ENCODE measurements at regions not wholly inside any gene's neighbourhood (a gene's known extent, or its start where the extent isn't known, plus 50 kb on each side); places are given as distances from the start of the nearest gene placed in this dataset.

DNA sequence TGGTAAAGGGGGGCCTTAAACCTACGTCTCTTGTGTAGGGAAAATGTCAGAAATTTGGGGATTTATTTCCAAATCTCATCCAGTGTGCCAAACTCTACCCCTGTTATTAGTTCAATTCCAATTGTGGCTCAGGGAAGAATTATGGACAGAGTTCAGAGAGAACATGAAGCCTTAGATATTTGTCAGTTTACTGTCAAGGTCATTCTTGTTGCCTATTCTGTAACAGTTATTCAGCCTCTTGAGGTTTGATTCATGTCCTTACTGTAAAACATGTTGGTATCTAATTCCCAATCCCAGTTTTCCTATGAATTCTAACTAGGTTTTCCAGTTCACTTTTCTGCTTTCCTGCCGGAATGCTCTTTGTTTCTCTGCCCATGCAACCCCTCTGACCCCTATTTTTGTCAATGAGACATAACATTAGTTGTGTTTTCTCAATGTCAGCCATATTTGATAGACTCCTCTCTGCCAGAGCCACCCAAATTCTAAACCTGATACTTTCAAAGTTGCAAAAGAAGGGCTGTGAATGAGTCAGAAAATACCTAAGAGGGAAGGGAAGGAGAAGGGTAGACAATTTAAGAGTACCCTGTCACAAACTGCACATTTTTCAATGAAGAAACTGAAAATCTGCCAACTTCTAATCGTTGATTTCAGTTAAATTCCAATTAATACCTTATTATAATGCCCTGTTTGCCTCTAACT, 52.4 kb downstream of the ATOSA start:
- POLR2A ChIA-PET: no interaction called here
- DNase-seq (ENCODE audit: extremely low spot score): no peak
- TF ChIP-seq, protein P1, sequence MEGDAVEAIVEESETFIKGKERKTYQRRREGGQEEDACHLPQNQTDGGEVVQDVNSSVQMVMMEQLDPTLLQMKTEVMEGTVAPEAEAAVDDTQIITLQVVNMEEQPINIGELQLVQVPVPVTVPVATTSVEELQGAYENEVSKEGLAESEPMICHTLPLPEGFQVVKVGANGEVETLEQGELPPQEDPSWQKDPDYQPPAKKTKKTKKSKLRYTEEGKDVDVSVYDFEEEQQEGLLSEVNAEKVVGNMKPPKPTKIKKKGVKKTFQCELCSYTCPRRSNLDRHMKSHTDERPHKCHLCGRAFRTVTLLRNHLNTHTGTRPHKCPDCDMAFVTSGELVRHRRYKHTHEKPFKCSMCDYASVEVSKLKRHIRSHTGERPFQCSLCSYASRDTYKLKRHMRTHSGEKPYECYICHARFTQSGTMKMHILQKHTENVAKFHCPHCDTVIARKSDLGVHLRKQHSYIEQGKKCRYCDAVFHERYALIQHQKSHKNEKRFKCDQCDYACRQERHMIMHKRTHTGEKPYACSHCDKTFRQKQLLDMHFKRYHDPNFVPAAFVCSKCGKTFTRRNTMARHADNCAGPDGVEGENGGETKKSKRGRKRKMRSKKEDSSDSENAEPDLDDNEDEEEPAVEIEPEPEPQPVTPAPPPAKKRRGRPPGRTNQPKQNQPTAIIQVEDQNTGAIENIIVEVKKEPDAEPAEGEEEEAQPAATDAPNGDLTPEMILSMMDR (IDR thresholded peaks at IDR 0.05; ENCODE audit: control extremely low read depth, extremely low read depth, low read depth, missing control alignments): no peak
- CTCF ChIA-PET: no interaction called here

DNA sequence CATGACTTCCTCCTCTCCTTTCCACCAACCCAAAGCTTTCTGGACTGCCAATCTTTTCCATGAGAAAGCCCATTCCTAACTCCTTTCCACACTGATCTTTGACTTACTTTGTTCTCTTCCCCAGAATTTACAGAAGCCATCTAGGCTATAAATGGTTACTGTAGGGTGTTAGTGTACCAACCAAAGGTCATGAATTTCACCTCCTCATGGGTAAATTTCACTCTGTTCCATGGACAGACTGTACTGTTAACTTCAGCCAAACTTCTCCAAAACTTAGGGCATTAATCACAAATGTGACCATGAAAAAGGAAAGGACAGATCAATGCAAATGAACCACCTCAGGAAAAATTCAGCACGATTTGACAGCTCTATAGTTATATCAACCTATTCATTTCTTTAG, 54.9 kb downstream of the ATOSA start:
- POLR2A ChIA-PET: no interaction called here
- CTCF ChIA-PET: interaction anchor here (1.6 kb wide), 1 partner anchor 34 kb away, joined by 4 read pairs; no protein-coding TSS in a partner anchor
- TF ChIP-seq, protein P1 (IDR thresholded peaks at IDR 0.05; ENCODE audit: control extremely low read depth, extremely low read depth, low read depth, missing control alignments): no peak
- no peak for DNase-seq (ENCODE audit: extremely low spot score)

DNA sequence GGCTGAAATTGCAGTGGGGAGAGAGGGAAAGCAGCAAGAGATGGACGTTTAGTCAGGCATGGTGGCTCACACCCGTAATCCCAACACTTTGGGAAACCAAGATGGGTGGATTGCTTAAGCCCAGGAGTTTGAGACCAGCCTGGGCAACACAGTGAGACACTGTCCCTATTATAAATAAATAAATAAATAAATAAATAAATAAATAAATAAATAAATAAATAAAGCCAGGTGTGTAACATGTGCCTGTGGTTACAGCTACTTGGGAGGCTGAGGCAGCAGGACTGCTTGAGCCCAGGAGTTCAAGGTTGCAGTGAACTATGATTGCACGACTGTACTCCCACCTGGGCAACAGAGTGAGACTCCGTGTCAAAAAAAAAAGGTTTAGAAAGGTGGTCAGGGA, 54.0 kb upstream of the ARPP19 start:
- CTCF ChIA-PET: interaction anchor here (1.3 to 1.6 kb wide), 2 partner anchors 9 to 35 kb away, joined by 3 to 4 read pairs; no protein-coding TSS in a partner anchor
- TF ChIP-seq, protein P1 (IDR thresholded peaks at IDR 0.05; ENCODE audit: control extremely low read depth, extremely low read depth, low read depth, missing control alignments): no peak

DNA sequence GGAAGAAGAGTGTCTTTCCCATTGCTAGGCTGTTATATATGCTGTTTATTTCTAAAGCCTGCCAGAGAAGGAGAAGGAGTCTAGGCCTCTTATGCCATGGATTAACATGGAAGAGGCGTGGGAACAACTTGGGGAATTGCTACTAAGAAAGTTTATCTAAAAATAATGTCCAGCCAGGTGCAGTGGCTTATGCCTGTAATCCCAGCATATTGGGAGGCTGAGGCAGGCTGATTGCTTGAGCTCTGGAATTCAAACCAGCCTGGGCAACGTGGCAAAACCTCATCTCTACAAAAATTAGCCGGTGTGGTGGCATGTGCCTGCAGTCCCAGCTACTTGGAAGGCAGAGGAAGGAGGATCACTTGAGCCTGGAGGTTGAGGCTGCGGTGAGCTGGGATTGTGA, 51.7 kb upstream of the ARPP19 start:
- POLR2A ChIA-PET: no interaction called here
- no peak for DNase-seq (ENCODE audit: extremely low spot score)
- CTCF ChIA-PET: no interaction called here
- TF ChIP-seq, protein P1 (IDR thresholded peaks at IDR 0.05; ENCODE audit: control extremely low read depth, extremely low read depth, low read depth, missing control alignments): no peak

More for the DNA sequence above, 54.0 kb upstream of the ARPP19 start:
- POLR2A ChIA-PET: no interaction called here
- DNase-seq (ENCODE audit: extremely low spot score): no peak
